Choroid plexus epithelial cell (primary cell): ENCODE measurements at regions not wholly inside any gene's neighbourhood (a gene's known extent, or its start where the extent isn't known, plus 50 kb on each side); places are given as distances from the start of the nearest gene placed in this dataset.

Source experiments
- DNase-seq: peaks from one replicate; pipeline ENCODE4 v3.0.0-alpha.2; 2010; ENCODE audit warnings: low read depth
- H3K4me3 ChIP-seq: 2 replicates; pipeline ENCODE4 v1.5.1; 2011; ENCODE audit warnings: low read depth, mild to moderate bottlenecking, control low read depth, low read length, moderate library complexity
- CTCF ChIP-seq: conservative IDR thresholded peaks from 2 replicates; pipeline ENCODE4 v1.5.1; 2011; ENCODE audit warnings: low read depth, mild to moderate bottlenecking, control low read depth, inconsistent platforms, low read length, moderate library complexity

- TF ChIP-seq CTCF, result no peak
- no peak for DNase-seq
- no peak overlapping the region for H3K4me3 ChIP-seq
Observed at GRCh38 chr11:11770296-11770695, 71.5 kb upstream of the USP47 start.

- H3K4me3 ChIP-seq, result no peak overlapping the region
- TF ChIP-seq CTCF, result no peak
- no peak for DNase-seq
Observed at GRCh38 chr11:11769782-11770181, 72.0 kb upstream of the USP47 start.

GRCh38 chr11:11769362-11769761 lies 72.4 kb upstream of the USP47 start:
- TF ChIP-seq CTCF, result no peak
- H3K4me3 ChIP-seq, result no peak overlapping the region
- no peak for DNase-seq

- no peak for DNase-seq
- H3K4me3 ChIP-seq, result no peak overlapping the region
- TF ChIP-seq CTCF, result no peak
Observed at GRCh38 chr11:11764423-11764803, 77.4 kb upstream of the USP47 start.

- TF ChIP-seq CTCF, result no peak
- no peak for DNase-seq
Observed at GRCh38 chr11:11763796-11764422, 77.9 kb upstream of the USP47 start.

GRCh38 chr11:11760838-11761237 lies 80.9 kb upstream of the USP47 start:
- TF ChIP-seq CTCF, result no peak
- H3K4me3 ChIP-seq, result no peak overlapping the region
- DNase-seq, result no peak

More at GRCh38 chr11:11763796-11764422, 77.9 kb upstream of the USP47 start:
- no peak overlapping the region for H3K4me3 ChIP-seq

- H3K4me3 ChIP-seq, result no peak overlapping the region
- DNase-seq, result no peak
- TF ChIP-seq CTCF, result no peak
Observed at GRCh38 chr11:11758603-11759196, 83.1 kb upstream of the USP47 start.
